Body of pancreas (tissue), 4 donors: ENCODE measurements at regions not wholly inside any gene's neighbourhood (a gene's known extent, or its start where the extent isn't known, plus 50 kb on each side); places are given as distances from the start of the nearest gene placed in this dataset.

Experiments
- ATAC-seq: fragments of 150-250 bp; one replicate; pipeline ENCODE4 v1.9.1; 2016
- DNase-seq, 4 donors: peaks; one replicate each; pipeline ENCODE4 v3.0.0-alpha.2; 2019
- H3K27ac ChIP-seq, 4 donors: fragments of 200-600 bp; sonication (generic); 1 replicate in 3 of 4; 2 replicates in 1 of 4; pipeline versions ENCODE4 v1.5.1 to v1.6.1; 2016 to 2019; ENCODE audit warnings: mild to moderate bottlenecking in 1 of 4, mixed read lengths in 1 of 4, moderate library complexity in 1 of 4
- H3K27me3 ChIP-seq, 2 donors: fragments of 200-600 bp; sonication (generic); one replicate each; pipeline ENCODE4 v1.6.0; 2016; ENCODE audit warnings: mild to moderate bottlenecking in 1 of 2
- H3K36me3 ChIP-seq, 2 donors: fragments of 200-600 bp; sonication (generic); replicated peaks in 1 of 2; 2 replicates each; pipeline ENCODE4 v1.5.1; 2016; ENCODE audit warnings: low read depth in 2 of 2; ENCODE audit not compliant: insufficient read depth in 1 of 2
- H3K4me1 ChIP-seq: fragments of 200-600 bp; sonication (generic); one replicate; pipeline ENCODE4 v1.6.0; 2016
- H3K4me3 ChIP-seq, 2 donors: fragments of 200-600 bp; sonication (generic); 1 replicate in 1 of 2; 2 replicates in 1 of 2; pipeline ENCODE4 v1.5.1; 2016 to 2019
- H3K9me3 ChIP-seq, 3 donors: fragments of 200-600 bp; sonication (generic); 1 replicate in 2 of 3; 2 replicates in 1 of 3; pipeline ENCODE4 v1.5.1; 2016
- POLR2A ChIP-seq, 3 donors: fragments of 450-650 bp; IDR thresholded peaks; one replicate each; pipeline ENCODE4 v1.6.1; 2016; ENCODE audit warnings: antibody characterized with exemption in 3 of 3, mild to moderate bottlenecking in 2 of 3
- WGBS, 2 donors: methylation state at CpG; one replicate each; pipeline ENCODE4 v1.1.5; 2017; 5-methylcytosine and 5-hydroxymethylcytosine counted together
- intact Hi-C: fragments of 100-400 bp; cut with DNase I; formaldehyde crosslinking; loops from one replicate; pipeline ENCODE4 v1.15.1; 2023
- TF ChIP-seq, protein P1 (sequence below), 7 experiments: fragments of 450-650 bp in 4 of 7; fragments of 200-600 bp in 3 of 7; sonication (generic) in 3 of 7; IDR thresholded peaks; one replicate each; pipeline ENCODE4 v1.5.1; 2016 to 2019; ENCODE audit warnings: antibody characterized with exemption in 7 of 7

- H3K9me3 ChIP-seq, result no peaks in the 10 kb centered on the region
- ATAC-seq (no peak), DNase-seq (no peak)
- intact Hi-C loops, result no loop called here
- H3K27ac ChIP-seq, result no peak overlapping the region
- H3K4me3 ChIP-seq, result no peak overlapping the region
- H3K27me3 ChIP-seq, result no peaks in the 10 kb centered on the region
- TF ChIP-seq, protein P1, sequence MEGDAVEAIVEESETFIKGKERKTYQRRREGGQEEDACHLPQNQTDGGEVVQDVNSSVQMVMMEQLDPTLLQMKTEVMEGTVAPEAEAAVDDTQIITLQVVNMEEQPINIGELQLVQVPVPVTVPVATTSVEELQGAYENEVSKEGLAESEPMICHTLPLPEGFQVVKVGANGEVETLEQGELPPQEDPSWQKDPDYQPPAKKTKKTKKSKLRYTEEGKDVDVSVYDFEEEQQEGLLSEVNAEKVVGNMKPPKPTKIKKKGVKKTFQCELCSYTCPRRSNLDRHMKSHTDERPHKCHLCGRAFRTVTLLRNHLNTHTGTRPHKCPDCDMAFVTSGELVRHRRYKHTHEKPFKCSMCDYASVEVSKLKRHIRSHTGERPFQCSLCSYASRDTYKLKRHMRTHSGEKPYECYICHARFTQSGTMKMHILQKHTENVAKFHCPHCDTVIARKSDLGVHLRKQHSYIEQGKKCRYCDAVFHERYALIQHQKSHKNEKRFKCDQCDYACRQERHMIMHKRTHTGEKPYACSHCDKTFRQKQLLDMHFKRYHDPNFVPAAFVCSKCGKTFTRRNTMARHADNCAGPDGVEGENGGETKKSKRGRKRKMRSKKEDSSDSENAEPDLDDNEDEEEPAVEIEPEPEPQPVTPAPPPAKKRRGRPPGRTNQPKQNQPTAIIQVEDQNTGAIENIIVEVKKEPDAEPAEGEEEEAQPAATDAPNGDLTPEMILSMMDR (IDR thresholded peaks at IDR 0.05), result no peak
- TF ChIP-seq POLR2A (IDR thresholded peaks at IDR 0.05), result no peak
- no peaks in the 10 kb centered on the region for H3K4me1 ChIP-seq
- WGBS, 2 donors, result 56 to 63% methylated on average over 2 of the region's 2 CpGs
- no peaks in the 10 kb centered on the region for H3K36me3 ChIP-seq
Measured at GRCh38 chr6:132107896-132108295, 156.7 kb upstream of the CCN2 start.

- TF ChIP-seq, protein P1 (IDR thresholded peaks at IDR 0.05), result no peak
- TF ChIP-seq POLR2A (IDR thresholded peaks at IDR 0.05), result no peak
- no peak for DNase-seq
- Histone ChIP-seq H3K27ac (no peak overlapping the region), H3K4me1 (no peaks in the 10 kb centered on the region), H3K27me3 (no peaks in the 10 kb centered on the region), H3K36me3 (no peaks in the 10 kb centered on the region), H3K9me3 (no peaks in the 10 kb centered on the region), H3K4me3 (no peak overlapping the region)
- ATAC-seq, result no peak
- intact Hi-C loops, result no loop called here
- 57 to 61% methylated on average over 3 of the region's 3 CpGs for WGBS, 2 donors
Measured at GRCh38 chr6:132101535-132101934, 150.4 kb upstream of the CCN2 start.

DNA sequence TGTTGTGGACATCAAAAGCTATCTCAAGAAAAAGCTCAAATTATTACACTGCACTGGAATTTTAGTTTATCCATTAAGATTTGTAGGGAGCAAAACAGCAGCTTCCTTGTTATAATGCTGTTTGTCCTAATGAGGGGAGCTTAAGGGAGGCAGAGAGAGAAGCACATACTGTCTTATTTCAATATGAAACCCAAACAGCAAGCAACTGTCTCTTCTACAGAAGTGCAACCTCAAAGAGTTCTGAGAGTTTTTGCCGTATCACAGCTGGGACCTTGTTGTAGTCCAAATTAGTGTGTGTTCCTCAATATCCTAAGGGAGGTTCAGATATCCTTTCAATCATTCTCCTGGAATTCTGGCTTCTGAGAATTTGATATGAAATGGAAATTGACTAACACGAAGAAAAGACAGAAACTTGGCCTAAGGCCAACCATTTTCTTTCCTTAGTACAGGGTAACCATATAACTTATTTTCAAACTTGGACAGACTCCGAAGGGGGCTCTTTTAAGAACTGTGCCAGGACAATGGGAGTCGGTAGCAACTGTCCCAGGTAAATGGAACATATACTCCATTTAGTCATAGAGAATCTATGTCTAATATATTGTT, 149.3 kb upstream of the CCN2 start:
- no peaks in the 10 kb centered on the region for H3K9me3 ChIP-seq
- no peak overlapping the region for H3K4me3 ChIP-seq
- no peak overlapping the region for H3K27ac ChIP-seq
- H3K4me1 ChIP-seq, result no peaks in the 10 kb centered on the region
- H3K27me3 ChIP-seq, result no peaks in the 10 kb centered on the region
- ATAC-seq, result no peak
- intact Hi-C loops, result no loop called here
- H3K36me3 ChIP-seq, result no peaks in the 10 kb centered on the region
- TF ChIP-seq, protein P1 (IDR thresholded peaks at IDR 0.05), result no peak
- no peak for TF ChIP-seq POLR2A (IDR thresholded peaks at IDR 0.05)
- DNase-seq, result no peak
- 54 to 59% methylated on average over 4 of the region's 4 CpGs for WGBS, 2 donors

DNA sequence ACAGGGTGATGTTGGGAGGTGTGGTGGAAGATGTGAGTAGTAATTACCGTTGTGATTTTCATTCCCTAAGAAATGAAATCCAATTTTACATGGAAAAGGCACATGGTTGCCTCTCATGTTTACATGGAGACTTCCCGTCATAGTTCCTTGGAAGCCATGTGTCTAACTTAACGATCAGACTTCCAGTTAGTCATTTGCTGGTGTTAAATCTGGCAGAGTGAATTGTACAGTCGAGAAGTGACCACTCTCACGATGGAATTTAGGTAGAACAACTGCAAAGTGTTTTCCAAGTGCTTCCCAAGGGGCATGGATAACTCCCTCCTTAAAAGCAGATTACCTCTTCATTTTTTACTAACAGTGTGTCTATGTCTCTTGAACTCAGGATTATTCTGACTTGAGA, 145.8 kb upstream of the CCN2 start:
- no peak overlapping the region for H3K4me3 ChIP-seq
- H3K36me3 ChIP-seq, result no peaks in the 10 kb centered on the region
- no peaks in the 10 kb centered on the region for H3K27me3 ChIP-seq
- no peaks in the 10 kb centered on the region for H3K9me3 ChIP-seq
- intact Hi-C loops, result no loop called here
- 77% methylated on average over 5 of the region's 5 CpGs for WGBS, 2 donors
- TF ChIP-seq, protein P1 (IDR thresholded peaks at IDR 0.05), result no peak
- TF ChIP-seq POLR2A (IDR thresholded peaks at IDR 0.05), result no peak
- no peak for ATAC-seq
- no peak for DNase-seq
- H3K4me1 ChIP-seq, result no peaks in the 10 kb centered on the region
- H3K27ac ChIP-seq, result no peak overlapping the region

GRCh38 chr6:132096245-132096644, 145.1 kb upstream of the CCN2 start:
- Histone ChIP-seq H3K27ac (no peak overlapping the region), H3K4me3 (no peak overlapping the region), H3K27me3 (no peaks in the 10 kb centered on the region), H3K9me3 (no peaks in the 10 kb centered on the region), H3K4me1 (no peaks in the 10 kb centered on the region), H3K36me3 (no peaks in the 10 kb centered on the region)
- DNase-seq (no peak), ATAC-seq (no peak)
- 72 to 79% methylated on average over 3 of the region's 3 CpGs for WGBS, 2 donors
- intact Hi-C loops, result no loop called here
- TF ChIP-seq, protein P1 (IDR thresholded peaks at IDR 0.05), result no peak
- no peak for TF ChIP-seq POLR2A (IDR thresholded peaks at IDR 0.05)
